A549 (cell line): ENCODE measurements at regions not wholly inside any gene's neighbourhood (a gene's known extent, or its start where the extent isn't known, plus 50 kb on each side); places are given as distances from the start of the nearest gene placed in this dataset.

ENCODE experiments used
- ATAC-seq, 2 experiments: fragments of 200-7000 bp in 1 of 2; fragments of >200 bp in 1 of 2; cut with Nextera tagmentation in 1 of 2; cut with Tn5 transposase in 1 of 2; 3 replicates each; pipeline versions ENCODE4 v1.8.0 to v1.9.1; 2018 to 2020; ENCODE audit warnings: mild to moderate bottlenecking in 1 of 2, moderate library complexity in 1 of 2
- CTCF ChIA-PET: fragments of 300-600 bp; sonication (Branson Sonifier 250); formaldehyde crosslinking; extraction: SDS; loops from one replicate; lab custom pipeline; 2021; ENCODE audit warnings: antibody characterized with exemption, inconsistent platforms; lab: Yijun Ruan, JAX
- POLR2A ChIA-PET: fragments of 350-600 bp; formaldehyde crosslinking; extraction: SDS; loops from one replicate; lab custom pipeline; 2021; ENCODE audit warnings: antibody characterized with exemption, inconsistent platforms; lab: Yijun Ruan, JAX
- DNase-seq, 2 experiments: peaks; one replicate each; pipeline versions ENCODE4 v3.0.0 to v3.0.0-alpha.2; 2011 to 2016; ENCODE audit warnings: low read depth in 1 of 2, low spot score in 1 of 2
- FAIRE-seq: peaks from 2 replicates; lab custom pipeline; 2011; peaks lifted over from hg19 to GRCh38; lab: Jason Lieb, UNC
- H3K27ac ChIP-seq, 2 experiments: fragments of >200 bp; sonication (Bioruptor Twin); formaldehyde crosslinking; 3 replicates each; pipeline ENCODE4 v1.5.1; 2016 to 2017
- H3K4me1 ChIP-seq: fragments of >200 bp; sonication (Bioruptor Twin); formaldehyde crosslinking; 3 replicates; pipeline ENCODE4 v1.6.1; 2016
- H3K4me2 ChIP-seq: fragments of >200 bp; sonication (Bioruptor Twin); formaldehyde crosslinking; 3 replicates; pipeline ENCODE4 v1.6.1; 2016
- H3K4me3 ChIP-seq: fragments of >200 bp; sonication (Bioruptor Twin); formaldehyde crosslinking; 3 replicates; pipeline ENCODE4 v1.5.1; 2016
- H3K9me3 ChIP-seq: fragments of >200 bp; sonication (Bioruptor Twin); formaldehyde crosslinking; 3 replicates; pipeline ENCODE4 v1.6.1; 2016
- BHLHE40 ChIP-seq: IDR thresholded peaks from 2 replicates; pipeline ENCODE4 v1.6.1; 2012; ENCODE audit warnings: low read depth, low read length, inconsistent platforms
- CBX2 ChIP-seq: fragments of 200-600 bp; sonication (generic); IDR thresholded peaks from 2 replicates; pipeline ENCODE4 v1.6.1; 2016; ENCODE audit warnings: low read depth, mild to moderate bottlenecking, borderline replicate concordance
- CEBPB ChIP-seq, 2 experiments: fragments of >200 bp in 1 of 2; sonication (Bioruptor Twin) in 1 of 2; formaldehyde crosslinking in 1 of 2; IDR thresholded peaks; 2 replicates each; pipeline ENCODE4 v1.6.1; 2012 to 2016
- CHD4 ChIP-seq: fragments of 200-600 bp; sonication (generic); IDR thresholded peaks from 2 replicates; pipeline ENCODE4 v1.6.1; 2016; ENCODE audit warnings: antibody characterized with exemption, mild to moderate bottlenecking, borderline replicate concordance
- EHMT2 ChIP-seq: fragments of 200-600 bp; sonication (generic); IDR thresholded peaks from 2 replicates; pipeline ENCODE4 v1.6.1; 2016; ENCODE audit warnings: antibody characterized with exemption, low read depth, mild to moderate bottlenecking, moderate library complexity
- ESRRA ChIP-seq: fragments of 150-350 bp; IDR thresholded peaks from 2 replicates; pipeline ENCODE4 v1.6.1; 2014; ENCODE audit warnings: mild to moderate bottlenecking, low read length, borderline replicate concordance
- FOSB ChIP-seq: fragments of 250-450 bp; sonication (Bioruptor Pico); IDR thresholded peaks from 2 replicates; pipeline ENCODE4 v1.5.0; 2020; ENCODE audit warnings: mild to moderate bottlenecking, moderate library complexity
- FOSL2 ChIP-seq, 2 experiments: fragments of 450-650 bp in 1 of 2; fragments of >200 bp in 1 of 2; sonication (Bioruptor Twin) in 1 of 2; formaldehyde crosslinking; IDR thresholded peaks; 2 replicates each; pipeline versions ENCODE4 v1.5.0 to v1.6.1; 2016 to 2020; ENCODE audit warnings: mild to moderate bottlenecking in 1 of 2, moderate library complexity in 1 of 2
- FOXS1 ChIP-seq: fragments of 250-450 bp; sonication (Bioruptor Pico); IDR thresholded peaks from 2 replicates; pipeline ENCODE4 v1.5.0; 2020; ENCODE audit warnings: mild to moderate bottlenecking, moderate library complexity
- GATA3 ChIP-seq: IDR thresholded peaks from 2 replicates; pipeline ENCODE4 v1.6.1; 2012; ENCODE audit warnings: borderline replicate concordance
- HDAC2 ChIP-seq: fragments of 200-600 bp; sonication (generic); IDR thresholded peaks from 2 replicates; pipeline ENCODE4 v1.6.1; 2016
- HEYL ChIP-seq: fragments of 250-450 bp; sonication (Bioruptor Pico); IDR thresholded peaks from 2 replicates; pipeline ENCODE4 v1.8.0; 2021; ENCODE audit warnings: mild to moderate bottlenecking, moderate library complexity
- HOXB13 ChIP-seq: fragments of 250-450 bp; sonication (Bioruptor Pico); IDR thresholded peaks from 2 replicates; pipeline ENCODE4 v1.5.0; 2020; ENCODE audit warnings: low read depth, mild to moderate bottlenecking, moderate library complexity
- KDM1A ChIP-seq: fragments of 200-600 bp; sonication (generic); IDR thresholded peaks from 2 replicates; pipeline ENCODE4 v1.6.1; 2016; ENCODE audit warnings: low read depth, mild to moderate bottlenecking
- MAZ ChIP-seq: fragments of 150-350 bp; IDR thresholded peaks from 2 replicates; pipeline ENCODE4 v1.6.1; 2014; ENCODE audit warnings: antibody characterized with exemption, low read depth, low read length, borderline replicate concordance
- NFE2L2 ChIP-seq: fragments of 150-350 bp; conservative IDR thresholded peaks from 2 replicates; pipeline ENCODE4 v1.6.1; 2014; ENCODE audit warnings: low read length
- NPAS2 ChIP-seq: fragments of 250-450 bp; sonication (Bioruptor Pico); IDR thresholded peaks from 2 replicates; pipeline ENCODE4 v1.8.0; 2022; ENCODE audit warnings: mild to moderate bottlenecking, moderate library complexity, borderline replicate concordance
- NR3C1 ChIP-seq: fragments of >200 bp; sonication (Bioruptor Twin); formaldehyde crosslinking; IDR thresholded peaks from 3 replicates; pipeline ENCODE4 v1.6.1; 2017
- POLR2AphosphoS2 ChIP-seq: conservative IDR thresholded peaks from 2 replicates; pipeline ENCODE4 v1.6.1; 2012; ENCODE audit warnings: low read length, improper control_type of control experiment, inconsistent platforms
- RAD21 ChIP-seq, 2 experiments: fragments of >200 bp in 1 of 2; sonication (Bioruptor Twin) in 1 of 2; formaldehyde crosslinking in 1 of 2; IDR thresholded peaks in 1 of 2; conservative IDR thresholded peaks in 1 of 2; 2 replicates in 1 of 2; 3 replicates in 1 of 2; pipeline ENCODE4 v1.6.1; 2012 to 2018; ENCODE audit warnings: inconsistent platforms in 1 of 2
- RCOR1 ChIP-seq: fragments of 150-350 bp; IDR thresholded peaks from 2 replicates; pipeline ENCODE4 v1.6.1; 2014; ENCODE audit warnings: antibody characterized with exemption, low read length, low read depth
- SMC3 ChIP-seq: fragments of >200 bp; sonication (Bioruptor Twin); formaldehyde crosslinking; IDR thresholded peaks from 3 replicates; pipeline ENCODE4 v1.6.1; 2018; ENCODE audit warnings: inconsistent platforms
- TFCP2L1 ChIP-seq: fragments of 250-450 bp; sonication (Bioruptor Pico); IDR thresholded peaks from 2 replicates; pipeline ENCODE4 v1.5.0; 2021; ENCODE audit warnings: mild to moderate bottlenecking
- TP53 ChIP-seq: fragments of 250-450 bp; sonication (Bioruptor Pico); IDR thresholded peaks from 2 replicates; pipeline ENCODE4 v1.5.0; 2021; ENCODE audit warnings: mild to moderate bottlenecking, moderate library complexity
- ZC3H11A ChIP-seq: fragments of 450-650 bp; IDR thresholded peaks from 2 replicates; pipeline ENCODE4 v1.6.1; 2014; ENCODE audit warnings: antibody characterized with exemption, mild to moderate bottlenecking
- ZFP36 ChIP-seq: fragments of 450-650 bp; IDR thresholded peaks from 2 replicates; pipeline ENCODE4 v1.6.1; 2014; ENCODE audit warnings: borderline replicate concordance; ENCODE audit not compliant: partially characterized antibody
- ZSCAN20 ChIP-seq: fragments of 250-450 bp; sonication (Bioruptor Pico); IDR thresholded peaks from 2 replicates; pipeline ENCODE4 v1.8.0; 2022; ENCODE audit warnings: mild to moderate bottlenecking, moderate library complexity
- WGBS: methylation state at CpG from one replicate; pipeline ENCODE4 v1.1.6; 2017; ENCODE audit errors: missing lambda C conversion rate; 5-methylcytosine and 5-hydroxymethylcytosine counted together
- TF ChIP-seq, protein P1 (sequence below): fragments of >200 bp; sonication (Bioruptor Twin); formaldehyde crosslinking; IDR thresholded peaks from 2 replicates; pipeline ENCODE4 v1.6.1; 2016
- TF ChIP-seq, protein P2 (sequence below): IDR thresholded peaks from 2 replicates; pipeline ENCODE4 v1.6.1; 2012

DNA sequence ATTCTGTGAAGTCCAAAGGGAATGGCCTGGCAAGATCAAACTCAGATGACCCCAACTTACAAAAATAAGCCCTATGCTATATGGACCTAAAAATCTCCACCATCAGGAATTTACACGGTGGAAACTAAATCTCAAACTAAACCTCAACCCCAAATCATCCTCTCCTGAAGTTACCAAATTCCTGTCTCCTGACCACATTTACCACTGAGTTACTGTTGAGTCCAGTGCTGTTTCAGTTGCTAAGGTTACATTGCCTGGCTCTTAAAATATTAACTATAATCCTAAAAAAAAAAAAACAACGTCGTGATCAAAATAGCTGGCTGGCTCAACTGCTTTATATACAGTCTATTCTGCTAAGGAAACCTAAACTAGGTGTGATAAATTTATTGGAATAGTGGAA, 315.2 kb upstream of the SLIT2 start:
- ChIA-PET POLR2A (no interaction called here), CTCF (no interaction called here)
- no peak overlapping the region for H3K4me2 ChIP-seq
- no peak for FAIRE-seq
- no peak overlapping the region for H3K27ac ChIP-seq
- no peak overlapping the region for H3K4me3 ChIP-seq
- TF ChIP-seq SMC3, result no peak
- no peak for TF ChIP-seq HDAC2
- TF ChIP-seq NR3C1, result no peak
- no peak for TF ChIP-seq NPAS2
- TF ChIP-seq, protein P1, sequence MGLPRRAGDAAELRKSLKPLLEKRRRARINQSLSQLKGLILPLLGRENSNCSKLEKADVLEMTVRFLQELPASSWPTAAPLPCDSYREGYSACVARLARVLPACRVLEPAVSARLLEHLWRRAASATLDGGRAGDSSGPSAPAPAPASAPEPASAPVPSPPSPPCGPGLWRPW, result no peak
- no peak for TF ChIP-seq POLR2AphosphoS2
- TF ChIP-seq ZFP36, result no peak
- no peak for TF ChIP-seq FOSL2 (IDR thresholded peaks at IDR 0.05)
- TF ChIP-seq FOSL2 (CRISPR knock-in tag; IDR thresholded peaks at IDR 0.05), result no peak
- no peak for TF ChIP-seq TFCP2L1 (CRISPR knock-in tag)
- TF ChIP-seq EHMT2, result no peak
- no peak for TF ChIP-seq GATA3
- no peak for TF ChIP-seq MAZ
- no peak for TF ChIP-seq ESRRA
- no peak for TF ChIP-seq ZSCAN20 (CRISPR knock-in tag)
- no peaks in the 10 kb centered on the region for H3K9me3 ChIP-seq
- no peak for DNase-seq
- WGBS, result 0% methylated on average over 3 of the region's 3 CpGs
- H3K4me1 ChIP-seq, result no peaks in the 10 kb centered on the region
- ATAC-seq, result no peak

DNA sequence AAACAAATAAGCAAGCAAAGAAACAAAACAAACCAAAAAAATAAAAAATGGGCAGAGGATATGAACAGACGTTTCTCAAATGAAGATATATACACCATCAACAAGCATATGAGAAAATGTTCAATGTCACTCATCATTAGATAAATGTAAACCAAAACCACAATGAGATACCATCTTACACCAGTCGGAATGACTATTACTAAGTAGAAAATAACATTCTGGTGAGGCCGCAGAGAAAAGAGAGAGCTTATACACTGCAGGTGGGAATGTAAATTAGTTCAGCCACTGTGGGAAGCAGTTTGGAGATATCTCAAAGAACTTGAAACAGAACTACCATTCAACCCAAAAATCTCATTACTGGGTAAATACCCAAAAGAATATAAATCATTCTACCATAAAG, 321.0 kb upstream of the SLIT2 start:
- H3K4me2 ChIP-seq, result no peak overlapping the region
- no peak for FAIRE-seq
- no peaks in the 10 kb centered on the region for H3K4me1 ChIP-seq
- no peak for TF ChIP-seq NFE2L2
- no peak for TF ChIP-seq KDM1A
- no peak for TF ChIP-seq RCOR1
- no peak for TF ChIP-seq FOXS1
- no peak for TF ChIP-seq GATA3
- no peak for TF ChIP-seq BHLHE40
- TF ChIP-seq, protein P2, sequence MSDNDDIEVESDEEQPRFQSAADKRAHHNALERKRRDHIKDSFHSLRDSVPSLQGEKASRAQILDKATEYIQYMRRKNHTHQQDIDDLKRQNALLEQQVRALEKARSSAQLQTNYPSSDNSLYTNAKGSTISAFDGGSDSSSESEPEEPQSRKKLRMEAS, result no peak
- no peak for TF ChIP-seq CHD4
- no peak for TF ChIP-seq FOSB (CRISPR knock-in tag)
- TF ChIP-seq CBX2, result no peak
- no peak for TF ChIP-seq ZC3H11A
- TF ChIP-seq ZSCAN20 (CRISPR knock-in tag), result no peak
- TF ChIP-seq TP53 (CRISPR knock-in tag), result no peak
- no peak for TF ChIP-seq HOXB13 (CRISPR knock-in tag)
- DNase-seq, result no peak
- no peaks in the 10 kb centered on the region for H3K9me3 ChIP-seq
- H3K4me3 ChIP-seq, result no peak overlapping the region
- ChIA-PET POLR2A (no interaction called here), CTCF (no interaction called here)
- ATAC-seq, result no peak
- H3K27ac ChIP-seq, result no peak overlapping the region
- 20% methylated on average over 3 of the region's 3 CpGs for WGBS

DNA sequence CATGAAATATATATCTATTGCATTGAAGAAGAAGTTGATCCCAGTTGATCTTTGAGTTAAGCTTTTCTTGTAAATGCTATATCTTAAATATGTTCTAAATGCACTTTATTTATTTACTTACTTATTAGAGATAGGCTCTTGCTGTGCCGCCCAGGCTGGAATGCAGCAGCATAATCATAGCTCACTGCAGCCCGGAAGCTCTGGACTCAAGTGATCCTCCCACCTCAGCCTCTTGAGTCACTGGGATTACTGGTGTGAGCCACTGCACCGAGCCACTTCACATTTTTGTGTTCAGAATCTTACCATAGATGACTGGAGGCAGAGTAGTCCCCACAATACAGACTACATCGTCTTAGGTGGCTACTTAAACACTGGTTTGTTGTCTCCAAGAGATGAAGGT, 324.3 kb upstream of the SLIT2 start:
- ATAC-seq (no peak), DNase-seq (no peak), FAIRE-seq (no peak)
- ChIA-PET CTCF (no interaction called here), POLR2A (no interaction called here)
- Histone ChIP-seq H3K27ac (no peak overlapping the region), H3K9me3 (no peaks in the 10 kb centered on the region), H3K4me3 (no peak overlapping the region), H3K4me2 (no peak overlapping the region), H3K4me1 (no peaks in the 10 kb centered on the region)
- WGBS, result 4% methylated on average over 4 of the region's 4 CpGs
- TF ChIP-seq HEYL (CRISPR knock-in tag) (no peak), RAD21 (conservative IDR thresholded peaks at IDR 0.05 in 1 of 2, IDR thresholded peaks at IDR 0.05 in 1 of 2) (no peak), CEBPB (IDR thresholded peaks at IDR 0.05) (no peak), FOSL2 (IDR thresholded peaks at IDR 0.05) (no peak), FOSL2 (CRISPR knock-in tag; IDR thresholded peaks at IDR 0.05) (no peak)
